Inferior parietal cortex (tissue), 1 donor: ENCODE measurements at regions not wholly inside any gene's neighbourhood (a gene's known extent, or its start where the extent isn't known, plus 50 kb on each side); places are given as distances from the start of the nearest gene placed in this dataset.
"Not testable (repeated sequence)": the region's sequence is repeated elsewhere in the genome, so short reads cannot be mapped to it uniquely, and the experiment has no call there.

Experiments used
- DNase-seq: peaks from one replicate; pipeline ENCODE4 v3.0.0-alpha.2; 2016; ENCODE audit errors: extremely low spot score

DNA sequence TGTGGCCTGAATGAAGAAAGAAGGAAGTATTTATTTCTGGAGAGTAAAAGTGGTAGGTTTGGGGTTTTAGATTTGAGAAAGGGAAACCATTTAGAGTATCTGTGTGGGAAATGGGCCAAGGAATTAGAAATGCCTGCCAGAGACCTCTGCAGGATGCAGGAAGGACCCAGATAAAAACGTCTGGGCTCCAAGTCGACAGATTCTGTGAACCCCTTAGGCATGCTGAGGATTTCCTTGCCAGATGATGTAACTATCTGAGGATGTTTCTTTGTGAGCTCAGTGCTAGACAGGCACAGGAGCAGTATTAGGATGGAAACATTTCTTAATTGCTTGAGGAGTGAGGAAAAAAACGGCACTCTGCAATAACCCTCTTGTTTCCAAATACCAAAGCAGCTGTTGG is 251.8 kb upstream of the DMRT1 start:
- no peak for DNase-seq

DNA sequence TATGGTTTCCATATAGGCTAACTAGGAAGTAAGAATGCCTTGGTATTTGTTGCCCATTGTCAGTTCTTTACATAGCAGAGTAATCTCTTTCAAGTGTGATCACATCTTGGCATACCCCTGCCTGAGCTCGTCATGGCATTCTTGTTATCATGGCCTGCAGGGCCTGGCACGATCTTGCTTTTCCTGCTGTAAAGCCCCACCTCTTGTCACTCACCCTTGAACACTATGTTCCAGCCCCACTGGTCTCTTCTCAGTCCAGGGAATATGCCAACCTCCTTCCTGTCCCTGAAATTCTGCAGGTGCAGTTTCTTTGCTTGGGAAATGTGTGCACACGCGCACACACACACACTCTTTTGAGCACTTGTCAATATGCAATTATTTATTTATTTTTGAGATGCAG is 250.2 kb upstream of the DMRT1 start:
- no peak for DNase-seq

- no peak for DNase-seq
Observed at GRCh38 chr9:592225-592624, 249.3 kb upstream of the DMRT1 start.

- no peak for DNase-seq
Observed at GRCh38 chr9:592733-593132, 248.8 kb upstream of the DMRT1 start.

DNA sequence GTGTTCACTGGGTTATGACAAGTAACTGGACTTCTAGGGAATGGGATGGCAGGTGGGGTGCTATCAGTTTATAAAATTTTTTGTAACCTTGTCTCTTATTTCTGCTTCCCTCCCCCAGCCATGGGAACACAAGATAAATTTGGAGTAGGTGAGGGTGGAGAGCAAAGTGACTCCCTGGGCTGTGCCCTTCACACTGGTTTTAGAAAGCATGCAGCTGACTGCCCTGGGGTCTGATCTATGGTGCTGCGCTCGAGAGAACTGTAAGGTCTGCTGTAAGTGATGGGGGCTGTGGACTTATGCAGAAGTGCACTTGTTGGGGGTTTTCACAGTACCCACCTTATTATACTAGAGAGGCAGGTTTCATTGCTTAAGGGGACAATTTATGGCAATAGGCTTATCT is 247.7 kb upstream of the DMRT1 start:
- no peak for DNase-seq

DNA sequence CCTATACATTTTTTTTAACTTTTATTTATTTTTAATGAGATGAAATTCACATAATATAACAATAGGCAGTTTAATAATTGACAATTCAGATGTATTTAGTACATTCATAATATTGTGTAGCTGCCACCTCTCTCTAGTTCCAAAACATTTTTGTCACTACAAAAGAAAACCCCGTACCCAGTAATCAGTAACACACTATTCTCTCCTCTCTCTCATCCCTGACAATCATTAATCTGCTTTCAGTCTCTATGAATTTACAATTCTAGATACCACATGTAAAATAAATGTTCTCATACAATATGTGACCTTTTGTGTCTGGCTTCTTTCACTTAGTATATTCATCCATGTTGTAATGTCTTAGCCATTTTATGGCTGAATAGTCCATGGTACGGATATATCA is 244.8 kb upstream of the DMRT1 start:
- DNase-seq, result no peak

DNA sequence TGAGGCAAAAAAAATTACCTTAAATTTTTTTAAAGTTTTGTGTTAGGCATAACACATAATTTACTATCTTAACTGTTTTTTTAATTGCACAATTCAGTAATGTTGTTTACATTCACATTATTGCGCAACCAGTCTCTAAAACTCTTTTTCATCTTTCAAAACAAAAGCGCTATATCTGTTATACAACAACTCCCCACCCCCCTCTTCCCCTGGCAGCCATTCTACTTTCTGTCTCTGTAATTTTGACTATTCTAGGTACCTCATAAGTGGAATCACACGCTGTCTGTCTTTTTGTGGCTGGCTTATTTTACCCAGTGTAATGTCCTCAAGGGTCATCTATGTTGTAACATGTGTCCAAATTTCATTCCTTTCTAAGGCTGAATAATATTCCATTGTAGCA is 241.5 kb upstream of the DMRT1 start:
- no peak for DNase-seq

DNA sequence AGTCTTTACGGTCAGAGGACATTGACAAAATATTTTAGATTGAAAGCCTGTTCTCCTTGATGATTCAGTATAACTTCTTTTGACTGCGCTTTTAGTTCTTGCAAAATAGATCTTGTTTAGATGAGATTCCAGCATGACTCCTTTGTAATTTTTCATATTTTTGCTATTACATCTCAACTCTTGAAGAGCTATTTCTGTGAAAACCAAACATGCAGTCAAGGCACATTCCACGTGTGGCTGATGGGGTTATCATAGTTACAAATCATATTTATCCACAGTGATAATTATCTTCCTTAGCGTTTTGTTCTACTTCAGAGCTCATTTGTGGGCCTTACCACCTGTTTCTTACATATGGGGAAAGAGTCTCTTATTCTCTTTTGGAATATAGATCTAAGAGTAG is 238.8 kb upstream of the DMRT1 start:
- DNase-seq, result no peak

GRCh38 chr9:603126-603525 is 238.4 kb upstream of the DMRT1 start:
- no peak for DNase-seq

DNA sequence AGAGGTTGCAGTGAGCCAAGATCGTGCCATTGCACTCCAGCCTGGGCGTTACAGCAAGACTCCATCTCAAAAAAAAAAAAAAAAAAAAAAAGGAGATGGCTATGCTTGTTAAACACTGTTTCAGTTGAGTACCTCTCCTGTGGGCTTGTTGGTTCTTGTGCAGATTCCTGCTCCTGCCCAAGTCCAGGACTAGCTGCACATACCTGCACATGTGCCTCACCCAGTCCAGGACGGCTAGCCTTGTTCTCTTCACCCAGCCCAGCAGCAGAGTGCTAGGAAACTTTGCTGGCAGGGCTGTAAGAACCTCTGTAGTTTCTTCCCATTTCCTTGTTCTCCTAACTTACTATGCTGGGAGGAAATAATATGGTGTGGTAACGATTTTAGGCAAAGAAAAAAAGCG is 234.1 kb upstream of the DMRT1 start:
- no peak for DNase-seq

- peak; percentile 90 for DNase-seq
Observed at GRCh38 chr9:613771-614347, 227.6 kb upstream of the DMRT1 start.

- DNase-seq, result no peak
Observed at GRCh38 chr9:614431-614830, 227.1 kb upstream of the DMRT1 start.

DNA sequence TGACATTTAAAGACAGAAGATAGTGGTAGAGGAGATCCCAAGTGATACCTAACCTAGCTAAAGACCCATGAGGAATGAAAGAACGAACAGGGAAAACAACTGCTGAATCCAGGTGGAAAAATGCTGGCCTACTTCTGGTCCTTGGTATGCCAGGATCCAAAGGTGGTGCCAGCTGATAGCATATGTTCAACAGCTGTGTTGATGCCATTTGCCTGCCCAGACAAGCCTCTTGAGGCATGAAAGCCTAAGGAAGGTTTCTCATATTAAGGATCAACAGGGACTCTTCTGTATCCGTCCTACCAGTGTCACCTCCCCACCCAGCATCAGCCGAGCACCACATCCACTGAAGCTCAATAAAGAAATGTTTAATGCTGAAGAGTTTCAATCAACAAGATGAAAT is 225.7 kb upstream of the DMRT1 start:
- no peak for DNase-seq

GRCh38 chr9:616694-617093 is 224.8 kb upstream of the DMRT1 start:
- DNase-seq, result no peak

- no peak for DNase-seq
Observed at GRCh38 chr9:617445-618085, 223.9 kb upstream of the DMRT1 start.

GRCh38 chr9:618478-618877 is 223.0 kb upstream of the DMRT1 start:
- no peak for DNase-seq

DNA sequence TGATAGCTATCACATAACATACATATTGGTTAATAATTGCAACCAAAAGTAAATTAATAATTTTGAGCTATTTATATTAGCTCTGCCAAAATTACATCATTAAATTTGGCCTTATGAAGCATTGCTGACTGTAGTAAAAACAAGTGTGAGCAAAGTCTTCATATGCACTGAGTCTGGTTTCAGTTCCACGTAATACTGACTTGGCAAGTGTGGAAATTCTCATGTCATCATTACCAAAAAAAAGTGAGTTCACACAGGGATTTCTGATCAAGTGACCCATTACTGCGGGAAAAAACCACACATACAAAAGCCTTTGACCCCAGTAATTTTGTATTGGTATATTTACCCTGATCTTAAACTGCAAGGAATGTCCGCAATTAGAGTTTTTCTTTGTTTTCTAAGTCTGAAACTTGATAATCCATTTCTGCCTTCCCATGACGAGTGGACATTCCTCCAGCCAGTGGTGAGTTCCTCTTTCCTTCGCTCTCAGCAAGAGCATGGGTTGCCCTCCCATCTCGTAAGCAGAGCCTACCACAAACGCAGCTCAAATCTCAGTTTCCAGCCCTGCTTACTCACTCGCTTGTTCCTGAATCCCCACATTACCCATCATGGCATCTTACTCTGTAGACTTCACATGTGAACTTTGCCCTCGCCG is 220.2 kb upstream of the DMRT1 start:
- DNase-seq, result no peak

DNA sequence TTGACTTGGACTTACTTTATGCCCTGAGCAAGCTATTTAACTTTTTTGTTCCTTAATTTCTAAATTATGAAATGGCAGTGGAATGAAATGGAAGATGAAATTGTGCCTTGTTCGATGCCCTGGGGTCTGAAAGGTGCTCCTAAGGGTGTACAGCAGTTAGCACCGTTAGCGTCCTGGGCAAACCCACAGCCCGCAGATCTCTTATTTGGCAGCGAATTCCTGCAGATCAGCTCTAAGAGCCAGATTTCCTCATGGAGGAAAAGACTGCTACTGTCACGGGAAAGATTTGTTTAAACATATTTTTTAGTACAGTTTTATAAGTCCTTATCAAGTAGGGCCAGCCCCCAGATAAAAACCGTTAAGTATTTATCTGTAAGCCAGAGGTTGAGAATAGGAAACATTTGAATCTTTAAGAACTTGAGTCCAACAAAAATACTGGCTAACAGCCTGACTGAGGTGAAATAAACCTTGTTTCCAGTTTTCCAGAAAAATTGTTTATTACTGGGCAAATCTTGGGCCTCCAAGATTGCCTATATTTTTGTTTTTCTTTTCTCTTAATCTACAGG is 216.5 kb upstream of the DMRT1 start:
- no peak for DNase-seq

- DNase-seq, result no peak
Observed at GRCh38 chr9:625613-626012, 215.9 kb upstream of the DMRT1 start.

DNA sequence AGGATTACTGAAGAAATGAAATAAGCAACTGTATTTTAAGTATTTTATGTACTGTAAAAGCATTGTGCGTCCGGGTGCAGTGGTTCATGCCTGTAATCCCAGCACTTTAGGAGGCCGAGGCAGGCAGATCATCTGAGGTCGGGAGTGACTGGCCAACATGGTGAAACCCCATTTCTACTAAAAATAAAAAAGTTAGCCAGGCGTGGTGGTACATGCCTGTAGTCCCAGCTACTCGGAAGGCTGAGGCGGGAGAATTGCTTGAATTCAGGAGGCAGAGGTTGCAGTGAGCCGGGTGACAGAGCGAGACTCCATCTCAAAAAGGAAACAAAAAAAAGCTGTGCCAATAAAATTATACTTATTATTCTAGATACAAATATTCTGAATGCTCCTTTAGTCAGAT is 215.4 kb upstream of the DMRT1 start:
- not testable (repeated sequence) for DNase-seq

- DNase-seq, result no peak
Observed at GRCh38 chr9:626596-626995, 214.9 kb upstream of the DMRT1 start.

- no peak for DNase-seq
Observed at GRCh38 chr9:627336-627970, 214.0 kb upstream of the DMRT1 start.

GRCh38 chr9:629146-629545 is 212.4 kb upstream of the DMRT1 start:
- no peak for DNase-seq
